Activated naive CD4-positive, alpha-beta T cell treated with anti-CD3 and anti-CD28 coated beads for 36 hours (primary cell): ENCODE measurements at regions not wholly inside any gene's neighbourhood (a gene's known extent, or its start where the extent isn't known, plus 50 kb on each side); places are given as distances from the start of the nearest gene placed in this dataset.

Experiments
- CTCF ChIA-PET: fragments of 350-600 bp; sonication (Branson Sonifier 250); formaldehyde crosslinking; loops from one replicate; lab custom pipeline; 2021; ENCODE audit warnings: antibody characterized with exemption; lab: Charles Lee
- DNase-seq: peaks from one replicate; pipeline ENCODE4 v3.0.0-alpha.2; 2020
- H3K27ac Mint-ChIP-seq: one replicate; pipeline ENCODE4 v1.8.0; 2021; ENCODE audit warnings: mild to moderate bottlenecking, mixed read lengths
- H3K27me3 Mint-ChIP-seq: one replicate; pipeline ENCODE4 v1.8.0; 2021; ENCODE audit warnings: low read depth, mixed read lengths
- H3K36me3 Mint-ChIP-seq: one replicate; pipeline ENCODE4 v1.8.0; 2021; ENCODE audit warnings: low read depth, mixed read lengths
- H3K4me1 Mint-ChIP-seq: one replicate; pipeline ENCODE4 v1.8.0; 2021; ENCODE audit warnings: low read depth, mixed read lengths
- H3K4me3 Mint-ChIP-seq: one replicate; pipeline ENCODE4 v1.8.0; 2021; ENCODE audit warnings: mild to moderate bottlenecking, moderate library complexity, mixed read lengths
- H3K9me3 Mint-ChIP-seq: one replicate; pipeline ENCODE4 v1.8.0; 2021; ENCODE audit warnings: mixed read lengths
- intact Hi-C: fragments of 100-400 bp; cut with micrococcal nuclease; formaldehyde crosslinking; loops from one replicate; pipeline ENCODE4 v1.15.1; 2023

DNA sequence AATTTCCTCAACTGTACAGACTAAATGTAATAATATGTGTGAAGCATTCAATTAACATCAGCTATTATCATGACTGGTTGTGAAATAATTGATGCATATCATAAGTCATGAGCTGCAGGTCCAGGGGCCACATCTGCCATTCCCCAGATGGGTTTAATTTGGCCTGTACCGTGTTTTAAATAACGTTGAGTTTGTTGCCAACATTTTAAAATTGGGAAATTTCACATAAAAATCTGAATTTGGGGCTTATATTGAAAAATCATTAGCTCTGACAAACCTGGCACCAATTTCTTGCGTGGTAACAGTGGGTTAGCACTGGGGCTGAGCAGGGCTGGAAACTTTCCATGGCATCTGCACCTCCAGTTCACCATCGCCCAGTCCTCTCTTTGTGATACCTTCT, 193.9 kb downstream of the SNX19 start:
- Mint-ChIP-seq H3K4me3 (no peak overlapping the region), H3K9me3 (no peaks in the 10 kb centered on the region), H3K4me1 (no peaks in the 10 kb centered on the region), H3K36me3 (no peaks in the 10 kb centered on the region), H3K27ac (no peak overlapping the region), H3K27me3 (peaks cover 2% of the 10 kb centered on the region)
- CTCF ChIA-PET, result no interaction called here
- no peak for DNase-seq
- intact Hi-C loops, result no loop called here

DNA sequence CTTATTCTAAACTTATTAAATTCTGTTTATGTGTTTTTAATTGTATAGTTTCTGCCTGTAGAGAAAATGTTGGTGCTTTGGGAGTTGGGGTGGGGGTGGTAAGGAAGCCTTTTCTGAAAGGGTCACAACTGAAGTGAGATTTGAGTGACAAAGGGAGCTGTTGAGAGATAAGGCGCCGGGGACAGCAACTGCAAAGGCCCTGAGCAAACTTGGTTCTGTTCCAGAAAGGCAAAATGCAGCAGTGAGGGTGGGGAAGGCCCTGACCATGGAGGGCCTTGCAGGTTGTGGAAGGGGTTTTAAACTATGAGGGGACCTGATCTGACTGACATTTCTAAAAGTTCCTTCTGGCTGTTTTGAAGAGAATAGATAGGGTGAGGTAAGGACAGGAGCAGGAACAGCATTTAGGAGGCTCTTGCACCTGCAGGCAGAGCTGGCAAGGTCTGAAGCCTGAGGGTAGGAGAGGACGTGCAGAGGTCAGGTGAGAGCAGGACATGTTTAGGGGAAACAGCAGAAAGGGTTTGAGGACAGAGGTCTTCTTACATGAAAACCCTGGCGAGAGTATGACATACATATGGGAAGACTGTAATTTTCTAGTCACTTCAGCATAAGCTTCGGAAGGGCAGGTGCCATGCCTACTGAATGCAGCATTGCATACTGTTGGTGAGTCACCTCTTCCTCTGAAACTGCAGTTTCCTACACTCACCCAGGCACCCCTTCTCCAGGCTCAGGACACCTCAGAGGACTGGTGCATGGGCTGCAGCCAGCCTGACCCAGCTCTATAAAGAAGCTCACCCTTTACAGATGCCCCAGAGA, 190.7 kb downstream of the SNX19 start:
- no peak overlapping the region for H3K4me3 Mint-ChIP-seq
- DNase-seq, result no peak
- no peak overlapping the region for H3K27ac Mint-ChIP-seq
- H3K9me3 Mint-ChIP-seq, result peaks cover 8% of the 10 kb centered on the region
- intact Hi-C loops, result no loop called here
- no peaks in the 10 kb centered on the region for H3K36me3 Mint-ChIP-seq
- H3K4me1 Mint-ChIP-seq, result no peaks in the 10 kb centered on the region
- H3K27me3 Mint-ChIP-seq, result peaks cover 2% of the 10 kb centered on the region
- CTCF ChIA-PET, result no interaction called here

DNA sequence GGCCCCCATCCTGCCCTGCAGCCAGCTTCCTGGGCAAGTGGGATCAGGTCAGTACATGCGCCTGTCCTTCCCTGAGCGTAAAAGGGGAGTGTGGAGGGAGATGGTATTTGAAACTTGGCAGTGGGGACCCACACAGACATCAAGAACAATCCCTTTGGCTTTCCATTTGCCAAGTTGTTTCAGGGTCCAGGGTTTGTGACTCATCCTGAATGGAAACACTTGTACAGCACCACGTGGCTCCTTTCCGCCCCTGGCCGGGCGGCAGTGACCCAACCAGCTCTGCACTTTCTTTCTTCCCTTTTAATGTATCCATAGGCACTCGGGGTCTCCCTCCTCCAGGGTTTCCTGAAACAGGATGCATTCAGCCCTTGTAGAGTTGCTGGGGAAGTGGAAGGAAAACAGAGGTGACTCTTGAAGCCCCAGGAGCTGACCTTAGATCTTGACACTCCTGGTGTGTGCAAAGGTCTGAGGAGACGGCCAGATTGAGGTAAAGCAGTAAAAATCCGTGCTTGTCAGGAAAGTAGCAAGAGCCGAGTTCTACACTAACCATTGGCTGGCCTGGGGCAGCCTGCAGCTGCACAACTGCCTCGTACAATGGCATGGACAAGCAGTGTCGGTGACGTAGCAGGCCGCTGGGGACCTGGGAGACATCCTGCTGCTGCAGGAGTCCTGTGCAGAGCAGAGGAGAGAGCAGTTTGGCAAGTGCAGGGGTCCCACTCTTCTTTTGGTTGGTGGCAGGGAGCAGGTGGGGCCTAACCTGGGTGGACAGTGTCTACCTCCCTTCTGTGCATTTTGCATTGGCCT, 189.8 kb downstream of the SNX19 start:
- no peaks in the 10 kb centered on the region for H3K36me3 Mint-ChIP-seq
- intact Hi-C loops, result no loop called here
- H3K4me3 Mint-ChIP-seq, result no peak overlapping the region
- H3K27ac Mint-ChIP-seq, result no peak overlapping the region
- H3K27me3 Mint-ChIP-seq, result peaks cover 2% of the 10 kb centered on the region
- CTCF ChIA-PET, result no interaction called here
- no peak for DNase-seq
- H3K4me1 Mint-ChIP-seq, result no peaks in the 10 kb centered on the region
- H3K9me3 Mint-ChIP-seq, result peaks cover 13% of the 10 kb centered on the region

DNA sequence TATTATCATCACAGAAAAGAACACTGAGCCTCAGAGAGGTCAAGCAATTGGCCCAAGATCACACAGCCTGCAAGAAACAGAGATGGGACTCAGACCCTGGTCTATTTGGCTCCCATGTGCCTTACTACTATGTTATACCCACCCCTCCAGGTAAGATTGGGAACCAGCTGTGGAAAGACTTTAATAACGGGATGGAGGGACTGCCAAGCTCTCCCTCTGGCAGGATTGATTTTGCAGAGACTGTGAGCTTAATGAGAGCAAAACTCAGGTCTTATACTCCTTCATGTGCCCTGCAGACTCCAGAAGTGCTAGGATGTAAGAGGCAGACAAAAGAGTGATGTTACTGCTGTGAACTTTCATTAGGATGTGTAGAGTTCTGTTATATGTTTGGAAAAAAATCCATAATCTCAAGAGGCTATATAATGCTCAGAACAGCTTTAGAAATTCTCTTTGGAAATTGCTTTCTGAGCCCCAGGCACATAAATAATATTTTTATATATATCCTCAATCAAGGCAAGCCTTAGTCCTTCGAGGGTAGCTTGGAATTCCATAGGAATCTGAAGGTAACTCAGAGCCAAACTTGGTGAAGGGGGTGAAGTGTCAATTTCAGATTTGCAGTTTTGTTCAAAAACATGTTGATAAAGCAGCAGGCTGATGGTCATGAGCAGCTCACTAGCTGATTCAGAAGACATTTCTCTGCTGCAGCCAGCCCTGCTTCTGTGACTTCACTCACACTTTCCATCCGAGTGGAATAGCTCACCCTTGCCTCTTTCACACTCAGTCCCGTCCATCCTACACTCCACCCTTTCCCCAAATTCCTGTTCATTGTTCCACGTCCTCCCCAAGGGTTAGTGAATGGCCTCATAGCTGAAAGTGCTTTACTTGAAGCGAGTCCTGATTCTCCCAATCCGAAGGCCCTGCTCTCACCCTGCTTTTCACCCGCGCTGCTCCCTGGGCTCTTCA, 188.8 kb downstream of the SNX19 start:
- no peaks in the 10 kb centered on the region for H3K4me1 Mint-ChIP-seq
- H3K4me3 Mint-ChIP-seq, result no peak overlapping the region
- H3K27me3 Mint-ChIP-seq, result peaks cover 2% of the 10 kb centered on the region
- no peak overlapping the region for H3K27ac Mint-ChIP-seq
- CTCF ChIA-PET, result interaction anchor here (1.5 kb wide), 1 partner anchor 10 kb away, joined by 5 read pairs; no protein-coding TSS in a partner anchor
- peaks cover 13% of the 10 kb centered on the region for H3K9me3 Mint-ChIP-seq
- intact Hi-C loops, result no loop called here
- H3K36me3 Mint-ChIP-seq, result no peaks in the 10 kb centered on the region
- DNase-seq, result no peak

DNA sequence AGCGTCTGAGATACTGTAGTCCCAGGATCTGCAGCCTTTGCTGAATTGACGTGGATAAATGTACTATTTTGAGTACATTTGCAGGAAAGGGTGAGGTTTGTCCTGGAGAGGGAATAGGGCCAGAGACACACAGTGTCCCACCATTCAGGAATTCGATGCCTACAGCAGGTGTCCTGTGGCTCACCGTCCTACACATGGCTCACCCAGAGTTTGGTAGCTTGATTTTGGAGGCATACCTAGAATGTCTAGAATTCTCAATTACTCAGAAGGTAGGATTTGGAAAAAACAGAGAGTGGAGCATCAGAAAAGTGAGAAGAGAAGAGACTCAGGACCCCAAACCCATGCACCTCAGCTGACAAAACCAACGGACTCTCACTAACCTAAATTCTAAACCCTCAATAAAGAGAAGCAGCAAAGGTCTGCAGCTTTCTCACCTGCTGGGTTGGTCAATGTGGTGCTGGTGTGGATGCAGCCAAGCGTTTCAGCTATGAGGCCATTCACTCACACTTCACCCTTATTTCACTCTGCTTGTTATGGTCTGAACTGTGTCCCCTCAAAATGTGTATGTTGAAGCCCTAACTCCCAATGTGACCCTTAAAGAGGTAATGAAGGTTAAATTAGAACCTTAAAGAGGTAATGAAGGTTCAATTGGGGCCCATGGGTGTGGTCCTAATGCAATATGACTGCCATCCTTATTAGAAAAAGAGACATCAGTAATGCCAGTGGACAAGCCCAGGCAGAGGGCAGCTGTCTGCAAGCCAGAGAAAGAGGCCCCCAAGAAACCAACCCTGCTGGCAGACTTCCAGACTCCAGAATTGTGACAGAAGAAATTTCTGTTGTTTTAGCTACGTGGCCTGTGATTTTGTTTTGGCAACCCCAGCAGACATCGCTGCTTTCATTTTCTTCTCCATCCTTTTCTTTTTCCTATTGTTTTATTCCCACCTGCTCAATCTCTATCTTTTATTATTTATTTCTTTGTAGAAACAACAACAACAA, 187.8 kb downstream of the SNX19 start:
- CTCF ChIA-PET, result interaction anchor here (1.5 kb wide), 1 partner anchor 11 kb away, joined by 5 read pairs; no protein-coding TSS in a partner anchor
- H3K9me3 Mint-ChIP-seq, result peaks cover 13% of the 10 kb centered on the region

DNA sequence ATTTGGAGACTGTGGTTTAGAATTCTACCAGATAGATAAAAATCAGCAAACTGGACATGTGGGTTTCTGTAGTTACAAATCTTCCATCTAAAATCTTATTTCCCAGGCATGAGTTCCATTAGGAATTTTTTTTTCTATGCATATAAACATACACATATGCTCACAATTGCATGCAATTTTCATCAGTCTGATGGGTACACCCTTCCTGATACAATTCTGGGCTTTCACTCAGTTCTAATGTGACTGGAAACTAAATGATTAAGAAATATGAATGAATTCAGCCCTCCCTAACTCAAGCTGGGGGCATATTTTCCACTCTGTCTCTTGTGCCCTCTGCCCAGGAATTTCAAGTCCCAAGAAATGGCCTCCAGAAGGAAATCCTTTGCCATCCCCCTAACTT, 187.1 kb downstream of the SNX19 start:
- Mint-ChIP-seq H3K27ac (no peak overlapping the region), H3K4me1 (no peaks in the 10 kb centered on the region), H3K4me3 (no peak overlapping the region), H3K27me3 (no peaks in the 10 kb centered on the region), H3K9me3 (peaks cover 14% of the 10 kb centered on the region), H3K36me3 (no peaks in the 10 kb centered on the region)
- CTCF ChIA-PET, result no interaction called here
- DNase-seq, result no peak
- intact Hi-C loops, result no loop called here

More for the DNA sequence above, 187.8 kb downstream of the SNX19 start:
- Mint-ChIP-seq H3K4me3 (no peak overlapping the region), H3K27ac (no peak overlapping the region), H3K4me1 (no peaks in the 10 kb centered on the region), H3K27me3 (no peaks in the 10 kb centered on the region), H3K36me3 (no peaks in the 10 kb centered on the region)
- DNase-seq, result no peak
- intact Hi-C loops, result no loop called here

DNA sequence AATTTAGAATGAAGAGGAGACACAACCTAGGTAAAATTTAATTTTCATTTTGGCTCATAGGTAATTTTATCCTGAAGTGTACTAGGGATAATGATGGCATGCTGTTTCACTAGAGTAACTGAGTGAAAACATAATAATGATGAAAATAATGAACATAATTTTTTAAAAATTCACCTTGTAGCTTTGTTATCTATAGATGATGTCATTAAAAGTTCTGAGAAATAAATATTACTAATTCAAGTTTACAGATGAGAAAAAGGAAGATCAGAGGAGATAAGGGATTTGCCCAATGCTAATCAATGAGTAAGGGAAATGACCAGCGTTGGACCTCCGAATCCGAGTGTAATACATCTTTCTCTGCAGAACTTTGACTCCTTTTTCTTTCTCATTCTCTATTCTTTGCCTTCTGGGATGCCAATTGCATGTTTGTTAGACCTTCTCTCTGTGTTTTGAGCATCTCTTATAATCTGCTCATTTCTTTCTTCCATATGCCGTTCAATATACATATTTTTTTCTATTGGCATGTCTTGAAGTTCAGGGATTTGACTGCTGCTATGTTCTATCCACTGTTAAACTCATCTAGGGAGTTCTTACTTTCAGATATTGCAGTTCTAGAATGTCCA, 186.5 kb downstream of the SNX19 start:
- Mint-ChIP-seq H3K27me3 (no peaks in the 10 kb centered on the region), H3K4me3 (no peak overlapping the region), H3K36me3 (no peaks in the 10 kb centered on the region), H3K27ac (no peak overlapping the region), H3K4me1 (no peaks in the 10 kb centered on the region), H3K9me3 (peaks cover 19% of the 10 kb centered on the region)
- intact Hi-C loops, result no loop called here
- CTCF ChIA-PET, result no interaction called here
- no peak for DNase-seq

DNA sequence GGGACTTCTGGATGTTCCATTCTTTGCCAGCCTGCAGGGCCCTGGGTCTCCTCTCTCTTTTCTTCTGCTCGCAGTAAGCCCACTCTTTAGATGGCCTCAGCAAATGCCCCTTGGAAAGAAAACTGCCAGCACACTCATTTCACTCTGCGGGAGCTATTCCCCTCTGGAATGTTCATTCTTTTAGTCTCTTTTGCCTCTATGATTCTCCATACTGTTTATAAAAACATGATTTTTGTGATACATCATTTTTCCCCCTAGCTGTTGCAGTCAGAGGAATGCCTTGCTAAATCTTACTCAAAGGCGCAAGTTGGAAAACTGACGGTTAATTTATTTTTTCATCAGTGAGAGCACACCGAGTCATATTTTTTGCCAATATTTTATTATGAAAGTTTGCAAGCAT, 184.9 kb downstream of the SNX19 start:
- intact Hi-C loops, result no loop called here
- peaks cover 23% of the 10 kb centered on the region for H3K9me3 Mint-ChIP-seq
- no peak for DNase-seq
- H3K27me3 Mint-ChIP-seq, result no peaks in the 10 kb centered on the region
- CTCF ChIA-PET, result no interaction called here
- H3K4me3 Mint-ChIP-seq, result no peak overlapping the region
- no peaks in the 10 kb centered on the region for H3K4me1 Mint-ChIP-seq
- no peaks in the 10 kb centered on the region for H3K36me3 Mint-ChIP-seq
- H3K27ac Mint-ChIP-seq, result no peak overlapping the region

DNA sequence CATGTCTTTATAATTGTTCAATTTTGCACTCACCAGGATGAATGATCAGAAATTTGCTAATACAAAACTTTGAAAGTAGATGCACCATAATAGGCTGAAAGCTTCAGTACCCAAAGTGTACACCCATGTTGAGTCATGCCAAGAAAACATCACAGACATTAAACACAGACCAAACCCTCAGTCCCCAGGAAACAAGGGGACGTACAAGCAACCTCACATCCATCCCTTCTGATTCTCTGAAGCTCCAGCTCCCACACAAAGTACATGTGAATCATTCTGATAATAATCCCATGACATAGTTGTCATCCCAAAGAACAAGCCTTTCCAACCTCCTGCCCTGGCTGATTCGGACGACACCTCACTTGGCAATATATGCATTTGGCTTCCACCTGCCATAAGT, 183.8 kb downstream of the SNX19 start:
- H3K4me1 Mint-ChIP-seq, result no peaks in the 10 kb centered on the region
- intact Hi-C loops, result no loop called here
- DNase-seq, result no peak
- H3K4me3 Mint-ChIP-seq, result no peak overlapping the region
- no peaks in the 10 kb centered on the region for H3K36me3 Mint-ChIP-seq
- no peaks in the 10 kb centered on the region for H3K27me3 Mint-ChIP-seq
- no peak overlapping the region for H3K27ac Mint-ChIP-seq
- H3K9me3 Mint-ChIP-seq, result peaks cover 23% of the 10 kb centered on the region
- CTCF ChIA-PET, result interaction anchor here (0.7 kb wide), 1 partner anchor 416 kb away, joined by 4 read pairs; no protein-coding TSS in a partner anchor

DNA sequence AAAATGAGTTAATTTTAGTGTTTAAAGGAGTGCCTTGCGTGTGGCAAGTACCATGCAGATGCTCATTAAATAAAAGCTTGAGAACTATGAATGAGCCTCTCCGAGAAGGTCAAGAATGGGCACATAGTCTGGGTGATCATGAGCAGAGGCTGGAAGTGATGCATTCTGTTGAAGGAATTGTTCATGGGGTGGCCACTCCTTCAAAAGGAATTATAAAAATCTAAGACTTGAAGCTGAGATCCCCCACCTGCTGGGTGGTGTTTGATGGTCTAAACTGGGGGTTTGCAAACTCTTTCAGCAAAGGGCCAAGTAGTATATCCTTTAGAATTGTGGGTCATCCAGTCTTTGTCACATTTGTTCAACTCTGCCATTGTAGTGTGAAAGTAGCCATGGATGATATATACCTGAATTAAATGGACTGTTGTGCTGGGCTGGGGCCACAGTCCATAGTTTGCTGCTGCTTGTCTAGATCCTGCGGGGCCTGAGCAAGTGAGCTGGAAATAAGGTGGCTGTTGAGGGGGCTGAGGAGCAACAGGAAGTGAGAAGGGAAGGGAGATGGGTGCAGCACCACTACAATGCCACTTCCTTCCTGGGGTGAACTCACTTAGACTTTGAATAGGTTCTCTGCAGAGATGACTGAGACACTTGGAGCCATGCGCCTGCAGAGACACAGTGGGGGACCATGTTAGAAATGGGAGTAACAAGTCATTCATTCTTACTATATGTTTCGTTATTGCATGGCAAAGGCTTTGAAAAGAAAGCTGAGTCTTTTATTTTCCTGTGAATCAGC, 179.0 kb downstream of the SNX19 start:
- no peak for DNase-seq
- Mint-ChIP-seq H3K27ac (no peak overlapping the region), H3K9me3 (peaks cover 24% of the 10 kb centered on the region), H3K36me3 (no peaks in the 10 kb centered on the region), H3K27me3 (no peaks in the 10 kb centered on the region), H3K4me3 (no peak overlapping the region), H3K4me1 (no peaks in the 10 kb centered on the region)
- intact Hi-C loops, result no loop called here
- CTCF ChIA-PET, result no interaction called here
